A549 (cell line): ENCODE measurements at regions not wholly inside any gene's neighbourhood (a gene's known extent, or its start where the extent isn't known, plus 50 kb on each side); places are given as distances from the start of the nearest gene placed in this dataset.

Experiments
- ATAC-seq, 2 experiments: fragments of 200-7000 bp in 1 of 2; fragments of >200 bp in 1 of 2; cut with Nextera tagmentation in 1 of 2; cut with Tn5 transposase in 1 of 2; 3 replicates each; pipeline versions ENCODE4 v1.8.0 to v1.9.1; 2018 to 2020; ENCODE audit warnings: mild to moderate bottlenecking in 1 of 2, moderate library complexity in 1 of 2
- CTCF ChIA-PET: fragments of 300-600 bp; sonication (Branson Sonifier 250); formaldehyde crosslinking; extraction: SDS; loops from one replicate; lab custom pipeline; 2021; ENCODE audit warnings: antibody characterized with exemption, inconsistent platforms; lab: Yijun Ruan, JAX
- POLR2A ChIA-PET: fragments of 350-600 bp; formaldehyde crosslinking; extraction: SDS; loops from one replicate; lab custom pipeline; 2021; ENCODE audit warnings: antibody characterized with exemption, inconsistent platforms; lab: Yijun Ruan, JAX
- DNase-seq, 2 experiments: peaks; one replicate each; pipeline versions ENCODE4 v3.0.0 to v3.0.0-alpha.2; 2011 to 2016; ENCODE audit warnings: low read depth in 1 of 2, low spot score in 1 of 2
- FAIRE-seq: peaks from 2 replicates; lab custom pipeline; 2011; peaks lifted over from hg19 to GRCh38; lab: Jason Lieb, UNC
- H3K27ac ChIP-seq, 2 experiments: fragments of >200 bp; sonication (Bioruptor Twin); formaldehyde crosslinking; 3 replicates each; pipeline ENCODE4 v1.5.1; 2016 to 2017
- H3K4me1 ChIP-seq: fragments of >200 bp; sonication (Bioruptor Twin); formaldehyde crosslinking; 3 replicates; pipeline ENCODE4 v1.6.1; 2016
- H3K4me2 ChIP-seq: fragments of >200 bp; sonication (Bioruptor Twin); formaldehyde crosslinking; 3 replicates; pipeline ENCODE4 v1.6.1; 2016
- H3K4me3 ChIP-seq: fragments of >200 bp; sonication (Bioruptor Twin); formaldehyde crosslinking; 3 replicates; pipeline ENCODE4 v1.5.1; 2016
- H3K9me3 ChIP-seq: fragments of >200 bp; sonication (Bioruptor Twin); formaldehyde crosslinking; 3 replicates; pipeline ENCODE4 v1.6.1; 2016
- CBX2 ChIP-seq: fragments of 200-600 bp; sonication (generic); IDR thresholded peaks from 2 replicates; pipeline ENCODE4 v1.6.1; 2016; ENCODE audit warnings: low read depth, mild to moderate bottlenecking, borderline replicate concordance
- FOXS1 ChIP-seq: fragments of 250-450 bp; sonication (Bioruptor Pico); IDR thresholded peaks from 2 replicates; pipeline ENCODE4 v1.5.0; 2020; ENCODE audit warnings: mild to moderate bottlenecking, moderate library complexity
- HOXA7 ChIP-seq: fragments of 250-450 bp; sonication (Bioruptor Pico); IDR thresholded peaks from 2 replicates; pipeline ENCODE4 v1.5.0; 2020; ENCODE audit warnings: mild to moderate bottlenecking, moderate library complexity
- JUN ChIP-seq, 2 experiments: fragments of >200 bp; sonication (Bioruptor Twin); formaldehyde crosslinking; IDR thresholded peaks; 2 replicates in 1 of 2; 3 replicates in 1 of 2; pipeline ENCODE4 v1.6.1; 2016 to 2017
- JUNB ChIP-seq: fragments of >200 bp; sonication (Bioruptor Twin); formaldehyde crosslinking; IDR thresholded peaks from 2 replicates; pipeline ENCODE4 v1.6.1; 2016
- KDM5A ChIP-seq: fragments of 200-600 bp; sonication (generic); IDR thresholded peaks from 2 replicates; pipeline ENCODE4 v1.6.1; 2016; ENCODE audit warnings: antibody characterized with exemption, mild to moderate bottlenecking
- MAFK ChIP-seq: fragments of 450-650 bp; IDR thresholded peaks from 2 replicates; pipeline ENCODE4 v1.6.1; 2014; ENCODE audit not compliant: partially characterized antibody
- MYC ChIP-seq: IDR thresholded peaks from 2 replicates; pipeline ENCODE4 v1.6.1; 2012; ENCODE audit warnings: mild to moderate bottlenecking, inconsistent platforms, low read length, improper control_type of control experiment, borderline replicate concordance
- POLR2AphosphoS2 ChIP-seq: conservative IDR thresholded peaks from 2 replicates; pipeline ENCODE4 v1.6.1; 2012; ENCODE audit warnings: low read length, improper control_type of control experiment, inconsistent platforms
- RAD21 ChIP-seq, 2 experiments: fragments of >200 bp in 1 of 2; sonication (Bioruptor Twin) in 1 of 2; formaldehyde crosslinking in 1 of 2; IDR thresholded peaks in 1 of 2; conservative IDR thresholded peaks in 1 of 2; 2 replicates in 1 of 2; 3 replicates in 1 of 2; pipeline ENCODE4 v1.6.1; 2012 to 2018; ENCODE audit warnings: inconsistent platforms in 1 of 2
- RCOR1 ChIP-seq: fragments of 150-350 bp; IDR thresholded peaks from 2 replicates; pipeline ENCODE4 v1.6.1; 2014; ENCODE audit warnings: antibody characterized with exemption, low read length, low read depth
- RNF2 ChIP-seq: fragments of 200-600 bp; sonication (generic); IDR thresholded peaks from 2 replicates; pipeline ENCODE4 v1.6.1; 2016; ENCODE audit warnings: low read depth, mild to moderate bottlenecking, antibody characterized with exemption, moderate library complexity, borderline replicate concordance
- TFCP2L1 ChIP-seq: fragments of 250-450 bp; sonication (Bioruptor Pico); IDR thresholded peaks from 2 replicates; pipeline ENCODE4 v1.5.0; 2021; ENCODE audit warnings: mild to moderate bottlenecking
- WGBS: methylation state at CpG from one replicate; pipeline ENCODE4 v1.1.6; 2017; ENCODE audit errors: missing lambda C conversion rate; 5-methylcytosine and 5-hydroxymethylcytosine counted together
- TF ChIP-seq, protein P1 (sequence below): IDR thresholded peaks from 2 replicates; pipeline ENCODE4 v1.6.1; 2012
- TF ChIP-seq, protein P2 (sequence below): fragments of 200-600 bp; sonication (generic); IDR thresholded peaks from 2 replicates; pipeline ENCODE4 v1.6.1; 2016; ENCODE audit warnings: antibody characterized with exemption, mild to moderate bottlenecking, moderate library complexity
- TF ChIP-seq, protein P3 (sequence below): IDR thresholded peaks from 2 replicates; pipeline ENCODE4 v1.6.1; 2012; ENCODE audit warnings: low read depth, borderline replicate concordance
- TF ChIP-seq, protein P4 (sequence below): fragments of 250-450 bp; sonication (Bioruptor Pico); IDR thresholded peaks from 2 replicates; pipeline ENCODE4 v1.5.0; 2020; ENCODE audit warnings: low read depth, mild to moderate bottlenecking, moderate library complexity

DNA sequence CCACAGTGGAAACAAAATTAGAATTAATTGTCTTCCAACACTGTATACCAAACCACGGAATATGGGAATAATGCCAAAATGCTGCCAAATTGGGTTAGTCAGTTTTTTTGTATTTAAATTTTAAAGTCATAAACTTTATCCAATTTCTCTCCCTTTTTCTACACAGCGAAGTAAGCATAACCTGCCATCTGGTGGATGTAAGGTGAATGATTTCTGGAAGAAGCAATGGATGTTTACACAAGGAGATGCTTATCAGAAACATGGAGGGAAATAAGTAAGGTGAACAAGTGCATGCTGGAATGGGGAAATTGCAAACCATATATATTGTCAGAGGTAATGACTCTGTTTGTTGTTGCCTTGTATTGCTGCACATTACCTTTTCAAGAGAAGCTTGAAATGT, 691.9 kb downstream of the TECRL start:
- FAIRE-seq = no peak
- H3K4me1 ChIP-seq = no peaks in the 10 kb centered on the region
- ChIA-PET POLR2A (no interaction called here), CTCF (no interaction called here)
- TF ChIP-seq CBX2 (no peak), RAD21 (conservative IDR thresholded peaks at IDR 0.05 in 1 of 2, IDR thresholded peaks at IDR 0.05 in 1 of 2) (peak; percentile 22 to 26; a peak in 2 of 5 replicates), MYC (no peak)
- TF ChIP-seq, protein P1, sequence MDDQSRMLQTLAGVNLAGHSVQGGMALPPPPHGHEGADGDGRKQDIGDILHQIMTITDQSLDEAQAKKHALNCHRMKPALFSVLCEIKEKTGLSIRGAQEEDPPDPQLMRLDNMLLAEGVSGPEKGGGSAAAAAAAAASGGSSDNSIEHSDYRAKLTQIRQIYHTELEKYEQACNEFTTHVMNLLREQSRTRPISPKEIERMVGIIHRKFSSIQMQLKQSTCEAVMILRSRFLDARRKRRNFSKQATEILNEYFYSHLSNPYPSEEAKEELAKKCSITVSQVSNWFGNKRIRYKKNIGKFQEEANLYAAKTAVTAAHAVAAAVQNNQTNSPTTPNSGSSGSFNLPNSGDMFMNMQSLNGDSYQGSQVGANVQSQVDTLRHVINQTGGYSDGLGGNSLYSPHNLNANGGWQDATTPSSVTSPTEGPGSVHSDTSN = no peak
- H3K4me2 ChIP-seq = no peak overlapping the region
- no peaks in the 10 kb centered on the region for H3K9me3 ChIP-seq
- DNase-seq = peak; percentile 0 to 45
- no peak overlapping the region for H3K4me3 ChIP-seq
- ATAC-seq = no peak
- no peak overlapping the region for H3K27ac ChIP-seq
- 7% methylated on average over 2 of the region's 2 CpGs for WGBS

- POLR2A ChIA-PET = no interaction called here
- Histone ChIP-seq H3K4me3 (no peak overlapping the region), H3K9me3 (no peaks in the 10 kb centered on the region), H3K4me2 (no peak overlapping the region), H3K4me1 (no peaks in the 10 kb centered on the region), H3K27ac (no peak overlapping the region)
- ATAC-seq = no peak
- CTCF ChIA-PET = no interaction called here
- TF ChIP-seq FOXS1 (CRISPR knock-in tag) = no peak
- TF ChIP-seq KDM5A = no peak
- TF ChIP-seq JUN (IDR thresholded peaks at IDR 0.05) = no peak
- TF ChIP-seq MAFK = no peak
- TF ChIP-seq, protein P2, sequence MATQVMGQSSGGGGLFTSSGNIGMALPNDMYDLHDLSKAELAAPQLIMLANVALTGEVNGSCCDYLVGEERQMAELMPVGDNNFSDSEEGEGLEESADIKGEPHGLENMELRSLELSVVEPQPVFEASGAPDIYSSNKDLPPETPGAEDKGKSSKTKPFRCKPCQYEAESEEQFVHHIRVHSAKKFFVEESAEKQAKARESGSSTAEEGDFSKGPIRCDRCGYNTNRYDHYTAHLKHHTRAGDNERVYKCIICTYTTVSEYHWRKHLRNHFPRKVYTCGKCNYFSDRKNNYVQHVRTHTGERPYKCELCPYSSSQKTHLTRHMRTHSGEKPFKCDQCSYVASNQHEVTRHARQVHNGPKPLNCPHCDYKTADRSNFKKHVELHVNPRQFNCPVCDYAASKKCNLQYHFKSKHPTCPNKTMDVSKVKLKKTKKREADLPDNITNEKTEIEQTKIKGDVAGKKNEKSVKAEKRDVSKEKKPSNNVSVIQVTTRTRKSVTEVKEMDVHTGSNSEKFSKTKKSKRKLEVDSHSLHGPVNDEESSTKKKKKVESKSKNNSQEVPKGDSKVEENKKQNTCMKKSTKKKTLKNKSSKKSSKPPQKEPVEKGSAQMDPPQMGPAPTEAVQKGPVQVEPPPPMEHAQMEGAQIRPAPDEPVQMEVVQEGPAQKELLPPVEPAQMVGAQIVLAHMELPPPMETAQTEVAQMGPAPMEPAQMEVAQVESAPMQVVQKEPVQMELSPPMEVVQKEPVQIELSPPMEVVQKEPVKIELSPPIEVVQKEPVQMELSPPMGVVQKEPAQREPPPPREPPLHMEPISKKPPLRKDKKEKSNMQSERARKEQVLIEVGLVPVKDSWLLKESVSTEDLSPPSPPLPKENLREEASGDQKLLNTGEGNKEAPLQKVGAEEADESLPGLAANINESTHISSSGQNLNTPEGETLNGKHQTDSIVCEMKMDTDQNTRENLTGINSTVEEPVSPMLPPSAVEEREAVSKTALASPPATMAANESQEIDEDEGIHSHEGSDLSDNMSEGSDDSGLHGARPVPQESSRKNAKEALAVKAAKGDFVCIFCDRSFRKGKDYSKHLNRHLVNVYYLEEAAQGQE = no peak
- no peak for TF ChIP-seq TFCP2L1 (CRISPR knock-in tag)
- no peak for TF ChIP-seq POLR2AphosphoS2
- no peak for TF ChIP-seq HOXA7 (CRISPR knock-in tag)
- TF ChIP-seq, protein P3, sequence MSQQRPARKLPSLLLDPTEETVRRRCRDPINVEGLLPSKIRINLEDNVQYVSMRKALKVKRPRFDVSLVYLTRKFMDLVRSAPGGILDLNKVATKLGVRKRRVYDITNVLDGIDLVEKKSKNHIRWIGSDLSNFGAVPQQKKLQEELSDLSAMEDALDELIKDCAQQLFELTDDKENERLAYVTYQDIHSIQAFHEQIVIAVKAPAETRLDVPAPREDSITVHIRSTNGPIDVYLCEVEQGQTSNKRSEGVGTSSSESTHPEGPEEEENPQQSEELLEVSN = no peak
- no peak for TF ChIP-seq JUNB
- no peak for TF ChIP-seq RNF2
- TF ChIP-seq RCOR1 = no peak
- no peak for DNase-seq
- 6% methylated on average over 2 of the region's 2 CpGs for WGBS
- no peak for FAIRE-seq
These were observed 700.6 kb downstream of the TECRL start for GRCh38 chr4:63708661-63709060.

- WGBS = 64% methylated on average over 6 of the region's 6 CpGs
- Histone ChIP-seq H3K27ac (no peak overlapping the region), H3K4me3 (no peak overlapping the region), H3K4me2 (no peak overlapping the region), H3K9me3 (no peaks in the 10 kb centered on the region), H3K4me1 (no peaks in the 10 kb centered on the region)
- ATAC-seq (no peak), DNase-seq (no peak), FAIRE-seq (no peak)
- ChIA-PET CTCF (no interaction called here), POLR2A (no interaction called here)
- TF ChIP-seq, protein P4, sequence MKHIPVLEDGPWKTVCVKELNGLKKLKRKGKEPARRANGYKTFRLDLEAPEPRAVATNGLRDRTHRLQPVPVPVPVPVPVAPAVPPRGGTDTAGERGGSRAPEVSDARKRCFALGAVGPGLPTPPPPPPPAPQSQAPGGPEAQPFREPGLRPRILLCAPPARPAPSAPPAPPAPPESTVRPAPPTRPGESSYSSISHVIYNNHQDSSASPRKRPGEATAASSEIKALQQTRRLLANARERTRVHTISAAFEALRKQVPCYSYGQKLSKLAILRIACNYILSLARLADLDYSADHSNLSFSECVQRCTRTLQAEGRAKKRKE (CRISPR knock-in tag) = no peak
- TF ChIP-seq, all 56 proteins: peak for 0
These were observed 708.7 kb downstream of the TECRL start for GRCh38 chr4:63700569-63700968.
